ENCODE measurements at regions not wholly inside any gene's neighbourhood (a gene's known extent, or its start where the extent isn't known, plus 50 kb on each side); places are given as distances from the start of the nearest gene placed in this dataset.

DNA sequence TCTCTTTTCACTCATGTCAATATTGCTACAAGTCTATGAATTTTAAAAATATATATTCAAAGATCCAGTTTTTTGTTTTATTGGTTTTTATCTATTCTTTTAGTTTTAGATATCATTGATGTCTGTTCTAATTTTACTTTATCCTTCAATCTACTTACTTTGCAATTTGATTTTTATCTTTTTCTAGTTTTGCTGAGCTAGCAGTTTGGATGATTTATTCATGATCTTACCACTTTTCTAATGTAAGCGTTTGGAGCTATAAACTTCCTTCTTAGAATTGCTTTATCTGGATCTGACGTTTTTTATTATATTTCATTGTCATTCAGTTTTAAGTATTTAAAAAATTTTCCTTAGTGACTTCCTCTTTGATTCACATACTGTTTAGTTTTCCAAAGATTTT, 664.5 kb upstream of the VSTM2A start:
- Histone ChIP-seq H4K20me1 (replicated peaks in 1 of 2; ENCODE audit: control insufficient read depth in 1 of 2, insufficient read depth in 2 of 2, low read length in 2 of 2) (no peaks in the 10 kb centered on the region), H2BK120ac (replicated peaks; ENCODE audit: low read depth, low read length) (no peak overlapping the region), H2BK12ac (ENCODE audit: low read depth, low read length) (no peak overlapping the region), H3K79me2 (ENCODE audit: control insufficient read depth in 1 of 2, insufficient read depth in 2 of 2, low read length in 2 of 2) (no peaks in the 10 kb centered on the region), H3K18ac (ENCODE audit: extremely low read depth, low read length) (no peak overlapping the region), H4K91ac (replicated peaks; ENCODE audit: insufficient read length, low read length) (no peak overlapping the region), H3K23me2 (ENCODE audit: low read depth, low read length) (no peaks in the 10 kb centered on the region), H3K9ac (replicated peaks in 1 of 4; ENCODE audit: extremely low read depth in 1 of 4, low read depth in 3 of 4, low read length in 3 of 4) (no peak overlapping the region), H2BK20ac (ENCODE audit: low read length) (no peak overlapping the region), H2BK5ac (ENCODE audit: low read depth, low read length) (no peak overlapping the region), H3K4me2 (ENCODE audit: insufficient read depth in 1 of 2, low read depth in 2 of 2, low read length in 2 of 2) (no peak overlapping the region), H2BK15ac (ENCODE audit: low read length) (no peak overlapping the region), H3K4ac (replicated peaks; ENCODE audit: insufficient read length, low read depth, low read length) (no peak overlapping the region), H3K79me1 (ENCODE audit: low read depth, low read length) (no peaks in the 10 kb centered on the region), H2AK5ac (ENCODE audit: low read depth, low read length) (no peak overlapping the region), H4K5ac (ENCODE audit: insufficient read length, low read depth, low read length) (no peak overlapping the region), H3K27me3 (replicated peaks in 1 of 4; ENCODE audit: control insufficient read depth in 3 of 4, extremely low read depth in 1 of 4, insufficient read depth in 3 of 4, low read length in 3 of 4) (no peaks in the 10 kb centered on the region), H3K27ac (ENCODE audit: low read depth, low read length) (no peak overlapping the region), H3K4me3 (ENCODE audit: extremely low read depth in 1 of 4, insufficient read depth in 2 of 4, low read depth in 3 of 4, low read length in 4 of 4) (no peak overlapping the region), H3K56ac (replicated peaks; ENCODE audit: insufficient read length, low read depth, low read length) (no peak overlapping the region), H3K9me3 (ENCODE audit: insufficient read depth in 2 of 2, low read depth in 1 of 2, low read length in 1 of 2) (no peaks in the 10 kb centered on the region), H3K4me1 (replicated peaks in 1 of 4; ENCODE audit: control insufficient read depth in 3 of 4, insufficient read depth in 4 of 4, low read length in 3 of 4) (no peaks in the 10 kb centered on the region), H3K36me3 (ENCODE audit: control insufficient read depth in 2 of 4, insufficient read depth in 4 of 4, low read length in 3 of 4) (no peaks in the 10 kb centered on the region), H3K23ac (ENCODE audit: insufficient read length) (no peak overlapping the region), H3K14ac (ENCODE audit: insufficient read length) (no peak overlapping the region), H4K8ac (ENCODE audit: extremely low read depth, insufficient read depth, low read length) (no peak overlapping the region), H2AFZ (ENCODE audit: low read length) (no peak overlapping the region)
- CTCF ChIA-PET (ENCODE audit: partially characterized antibody): interaction anchor here (1.2 kb wide), 1 partner anchor 29 kb away, joined by 3 read pairs; no protein-coding TSS in a partner anchor
- TF ChIP-seq CREB1 (IDR thresholded peaks at IDR 0.05) (no peak), YY1 (IDR thresholded peaks at IDR 0.05; ENCODE audit: low read depth, low read length) (no peak), MAFK (IDR thresholded peaks at IDR 0.05; ENCODE audit: low read depth, low read length) (peak; percentile 66; the same call in 1 of the 2 replicates), CTCF (IDR thresholded peaks at IDR 0.05; ENCODE audit: control extremely low read depth in 1 of 3, insufficient read depth in 1 of 3, low read depth in 1 of 3, low read length in 3 of 3) (no peak), KDM4A (IDR thresholded peaks at IDR 0.05; ENCODE audit: low read depth, low read length, severe bottlenecking) (no peak), TEAD4 (IDR thresholded peaks at IDR 0.05; ENCODE audit: low read depth, low read length) (no peak), TCF12 (IDR thresholded peaks at IDR 0.05; ENCODE audit: low read depth, low read length) (no peak)
- DNase-seq (ENCODE audit: low read depth in 1 of 2, low spot score in 2 of 2): no peak
- WGBS, 2 experiments (ENCODE audit: extremely low coverage in 1 of 2, insufficient coverage in 1 of 2, insufficient read length in 1 of 2, insufficient replicate concordance in 2 of 2, low coverage in 1 of 2, low lambda C conversion rate in 2 of 2, missing lambda C conversion rate in 1 of 2): 80% methylated on average over 2 of the region's 2 CpGs; no CpG with 5 or more reads in 1 of the 2 experiments
- FAIRE-seq: no peak
- POLR2A ChIA-PET (ENCODE audit: partially characterized antibody): no interaction called here

All from H1 (cell line).